Tibial nerve (tissue), 4 donors: ENCODE measurements at regions not wholly inside any gene's neighbourhood (a gene's known extent, or its start where the extent isn't known, plus 50 kb on each side); places are given as distances from the start of the nearest gene placed in this dataset.

Source experiments
- DNase-seq, 2 donors: peaks; one replicate each; pipeline ENCODE4 v3.0.0-alpha.2; 2019; ENCODE audit warnings: low spot score in 2 of 2
- H3K27ac ChIP-seq, 4 donors: fragments of 200-600 bp; sonication (generic) in 3 of 4; one replicate each; pipeline ENCODE4 v1.5.1; 2017 to 2019; ENCODE audit warnings: mild to moderate bottlenecking in 1 of 4
- H3K27me3 ChIP-seq, 2 donors: fragments of 200-600 bp; sonication (generic) in 1 of 2; one replicate each; pipeline versions ENCODE4 v1.5.1 to v1.6.0; 2017 to 2019
- H3K36me3 ChIP-seq, 3 donors: fragments of 200-600 bp; sonication (generic); one replicate each; pipeline ENCODE4 v1.5.1; 2018 to 2019
- H3K4me1 ChIP-seq, 4 donors: fragments of 200-600 bp; sonication (generic) in 3 of 4; one replicate each; pipeline ENCODE4 v1.5.1; 2017 to 2019
- H3K4me3 ChIP-seq, 4 donors: fragments of 200-600 bp; sonication (generic) in 3 of 4; one replicate each; pipeline ENCODE4 v1.5.1; 2017 to 2019; ENCODE audit warnings: mild to moderate bottlenecking in 1 of 4, moderate library complexity in 1 of 4
- H3K9me3 ChIP-seq, 4 donors: fragments of 200-600 bp; sonication (generic) in 3 of 4; one replicate each; pipeline ENCODE4 v1.5.1; 2017 to 2019
- CTCF ChIP-seq, 5 experiments: fragments of 200-600 bp in 3 of 5; fragments of 450-650 bp in 2 of 5; sonication (generic) in 3 of 5; IDR thresholded peaks; one replicate each; pipeline ENCODE4 v1.5.1; 2016 to 2019; ENCODE audit warnings: antibody characterized with exemption in 5 of 5, mild to moderate bottlenecking in 3 of 5, moderate library complexity in 2 of 5
- EP300 ChIP-seq, 2 donors: sonication (generic); formaldehyde crosslinking; IDR thresholded peaks; one replicate each; pipeline ENCODE4 v1.6.1; 2017; ENCODE audit warnings: antibody characterized with exemption in 2 of 2, mild to moderate bottlenecking in 1 of 2
- POLR2A ChIP-seq, 2 donors: fragments of 450-650 bp; IDR thresholded peaks; one replicate each; pipeline ENCODE4 v1.6.1; 2017; ENCODE audit warnings: antibody characterized with exemption in 2 of 2, mild to moderate bottlenecking in 2 of 2, moderate library complexity in 2 of 2
- WGBS, 2 donors: methylation state at CpG; one replicate each; pipeline ENCODE4 v1.1.5; 2018; 5-methylcytosine and 5-hydroxymethylcytosine counted together

GRCh38 chr12:89289720-89290119 lies 62.6 kb downstream of the DUSP6 start:
- Histone ChIP-seq H3K4me3 (no peak overlapping the region), H3K27me3 (no peaks in the 10 kb centered on the region), H3K4me1 (no peaks in the 10 kb centered on the region), H3K27ac (no peak overlapping the region), H3K36me3 (no peaks in the 10 kb centered on the region), H3K9me3 (no peaks in the 10 kb centered on the region)
- DNase-seq, result no peak
- TF ChIP-seq CTCF (IDR thresholded peaks at IDR 0.05), result no peak
- no peak for TF ChIP-seq POLR2A (IDR thresholded peaks at IDR 0.05)
- TF ChIP-seq EP300 (IDR thresholded peaks at IDR 0.05), result no peak
- WGBS, 2 donors, result 90 to 93% methylated on average over 1 of the region's 1 CpG

GRCh38 chr12:89288959-89289358 lies 63.3 kb downstream of the DUSP6 start:
- H3K9me3 ChIP-seq, result no peaks in the 10 kb centered on the region
- H3K27ac ChIP-seq, result no peak overlapping the region
- no peaks in the 10 kb centered on the region for H3K4me1 ChIP-seq
- no peak for TF ChIP-seq CTCF (IDR thresholded peaks at IDR 0.05)
- no peak for TF ChIP-seq POLR2A (IDR thresholded peaks at IDR 0.05)
- no peak for TF ChIP-seq EP300 (IDR thresholded peaks at IDR 0.05)
- no peaks in the 10 kb centered on the region for H3K36me3 ChIP-seq
- H3K27me3 ChIP-seq, result no peaks in the 10 kb centered on the region
- H3K4me3 ChIP-seq, result no peak overlapping the region
- DNase-seq, result no peak

GRCh38 chr12:89286501-89286900 lies 65.8 kb downstream of the DUSP6 start:
- TF ChIP-seq POLR2A (IDR thresholded peaks at IDR 0.05), result no peak
- TF ChIP-seq CTCF (IDR thresholded peaks at IDR 0.05), result no peak
- TF ChIP-seq EP300 (IDR thresholded peaks at IDR 0.05), result no peak
- H3K36me3 ChIP-seq, result no peaks in the 10 kb centered on the region
- no peak overlapping the region for H3K4me3 ChIP-seq
- no peak overlapping the region for H3K27ac ChIP-seq
- no peaks in the 10 kb centered on the region for H3K27me3 ChIP-seq
- 77 to 79% methylated on average over 3 of the region's 3 CpGs for WGBS, 2 donors
- H3K4me1 ChIP-seq, result peaks cover 0 to 5% (median 2%) of the 10 kb centered on the region in 4 donors
- no peaks in the 10 kb centered on the region for H3K9me3 ChIP-seq
- DNase-seq, result no peak

- no peak for DNase-seq
These were observed 70.8 kb downstream of the DUSP6 start for GRCh38 chr12:89281539-89281867.

More at GRCh38 chr12:89281539-89281867, 70.8 kb downstream of the DUSP6 start:
- Histone ChIP-seq H3K4me1 (peaks cover 0 to 17% (median 5%) of the 10 kb centered on the region in 4 donors), H3K27me3 (no peaks in the 10 kb centered on the region), H3K4me3 (no peak overlapping the region), H3K27ac (peak overlapping the region in 2 of 4 donors; percentile 45 to 79), H3K9me3 (no peaks in the 10 kb centered on the region), H3K36me3 (no peaks in the 10 kb centered on the region)
- TF ChIP-seq EP300 (IDR thresholded peaks at IDR 0.05) (no peak), POLR2A (IDR thresholded peaks at IDR 0.05) (no peak), CTCF (IDR thresholded peaks at IDR 0.05) (no peak)
- 66 to 76% methylated on average over 4 of the region's 4 CpGs for WGBS, 2 donors
